GM12891 (cell line): ENCODE measurements at regions not wholly inside any gene's neighbourhood (a gene's known extent, or its start where the extent isn't known, plus 50 kb on each side); places are given as distances from the start of the nearest gene placed in this dataset.
"Not testable (repeated sequence)": the region's sequence is repeated elsewhere in the genome, so short reads cannot be mapped to it uniquely, and the experiment has no call there.

ENCODE experiments used
- DNase-seq: peaks from one replicate; pipeline ENCODE4 v3.0.0; 2011; ENCODE audit warnings: low spot score; ENCODE audit not compliant: insufficient read length
- FAIRE-seq: peaks from 2 replicates; lab custom pipeline; 2011; peaks lifted over from hg19 to GRCh38; lab: Jason Lieb, UNC
- PAX5 ChIP-seq: IDR thresholded peaks from 2 replicates; pipeline ENCODE4 v1.6.1; 2011; ENCODE audit warnings: low read length, moderate library complexity, mild to moderate bottlenecking; ENCODE audit not compliant: insufficient read depth, severe bottlenecking
- POLR2A ChIP-seq: IDR thresholded peaks from 2 replicates; pipeline ENCODE4 v1.6.1; 2011; ENCODE audit warnings: low read depth, low read length, control low read depth
- POLR2AphosphoS5 ChIP-seq: IDR thresholded peaks from 2 replicates; pipeline ENCODE4 v1.6.1; 2011; ENCODE audit warnings: low read depth, low read length, control low read depth
- POU2F2 ChIP-seq: IDR thresholded peaks from 2 replicates; pipeline ENCODE4 v1.6.1; 2011; ENCODE audit warnings: low read depth, mild to moderate bottlenecking, control low read depth, low read length, moderate library complexity
- SPI1 ChIP-seq: IDR thresholded peaks from 2 replicates; pipeline ENCODE4 v1.6.1; 2011; ENCODE audit warnings: low read depth, low read length, control low read depth
- TAF1 ChIP-seq: IDR thresholded peaks from 2 replicates; pipeline ENCODE4 v1.6.1; 2011; ENCODE audit warnings: low read depth, low read length, control low read depth

GRCh38 chr1:101131239-101131843 lies 105.5 kb upstream of the S1PR1 start:
- no peak for DNase-seq
- FAIRE-seq, result no peak
- no peak for TF ChIP-seq PAX5

- FAIRE-seq (no peak), DNase-seq (no peak)
- no peak for TF ChIP-seq SPI1
- no peak for TF ChIP-seq TAF1
- no peak for TF ChIP-seq POU2F2
- TF ChIP-seq POLR2AphosphoS5, result no peak
- TF ChIP-seq PAX5, result no peak
- TF ChIP-seq POLR2A, result no peak
Measured at GRCh38 chr1:101130673-101131072, 105.1 kb upstream of the DPH5 start.

GRCh38 chr1:101128846-101129245 lies 103.3 kb upstream of the DPH5 start:
- DNase-seq (no peak), FAIRE-seq (peak; percentile 20)
- TF ChIP-seq TAF1 (no peak), POLR2AphosphoS5 (no peak), SPI1 (no peak), PAX5 (no peak), POLR2A (no peak), POU2F2 (no peak)

GRCh38 chr1:101128211-101128727 lies 102.7 kb upstream of the DPH5 start:
- TF ChIP-seq POLR2A, result no peak
- TF ChIP-seq POU2F2, result peak; percentile 98
- TF ChIP-seq SPI1, result peak; percentile 91
- TF ChIP-seq PAX5, result no peak
- no peak for TF ChIP-seq POLR2AphosphoS5
- TF ChIP-seq TAF1, result no peak
- FAIRE-seq, result peak; percentile 93
- DNase-seq, result no peak

GRCh38 chr1:101124405-101124804 lies 98.8 kb upstream of the DPH5 start:
- TF ChIP-seq POU2F2 (no peak), SPI1 (no peak), TAF1 (no peak), POLR2AphosphoS5 (no peak), POLR2A (no peak), PAX5 (no peak)
- DNase-seq (no peak), FAIRE-seq (no peak)

- not testable (repeated sequence) for FAIRE-seq, DNase-seq
Measured at GRCh38 chr1:101123904-101124303, 98.3 kb upstream of the DPH5 start.

GRCh38 chr1:101122452-101123166 lies 97.0 kb upstream of the DPH5 start:
- FAIRE-seq, result peak; percentile 86

GRCh38 chr1:101121975-101122374 lies 96.4 kb upstream of the DPH5 start:
- DNase-seq (no peak), FAIRE-seq (no peak)
- TF ChIP-seq POU2F2, result no peak
- TF ChIP-seq POLR2A, result no peak
- TF ChIP-seq PAX5, result no peak
- no peak for TF ChIP-seq TAF1
- TF ChIP-seq SPI1, result no peak
- TF ChIP-seq POLR2AphosphoS5, result no peak

More at GRCh38 chr1:101122452-101123166, 97.0 kb upstream of the DPH5 start:
- DNase-seq, result no peak
- TF ChIP-seq SPI1, result no peak
- no peak for TF ChIP-seq POU2F2
- no peak for TF ChIP-seq POLR2A
- no peak for TF ChIP-seq PAX5
- no peak for TF ChIP-seq POLR2AphosphoS5
- no peak for TF ChIP-seq TAF1

GRCh38 chr1:101121504-101121903 lies 95.9 kb upstream of the DPH5 start:
- no peak for FAIRE-seq
- no peak for TF ChIP-seq PAX5
- TF ChIP-seq POLR2AphosphoS5, result no peak
- no peak for TF ChIP-seq SPI1
- TF ChIP-seq POLR2A, result no peak
- TF ChIP-seq TAF1, result no peak
- TF ChIP-seq POU2F2, result no peak
- DNase-seq, result no peak
